Ishikawa (cell line): ENCODE measurements at regions not wholly inside any gene's neighbourhood (a gene's known extent, or its start where the extent isn't known, plus 50 kb on each side); places are given as distances from the start of the nearest gene placed in this dataset.
A peak's percentile ranks its signal among the peaks of the same experiment; 100 is the strongest.

ENCODE experiments used
- CEBPB ChIP-seq: IDR thresholded peaks from 2 replicates; pipeline ENCODE4 v1.6.1; 2012
- CREB1 ChIP-seq: IDR thresholded peaks from 2 replicates; pipeline ENCODE4 v1.6.1; 2012; ENCODE audit warnings: low read depth
- EGR1 ChIP-seq: IDR thresholded peaks from 2 replicates; pipeline ENCODE4 v1.6.1; 2012
- EP300 ChIP-seq: IDR thresholded peaks from 2 replicates; pipeline ENCODE4 v1.6.1; 2012; ENCODE audit warnings: borderline replicate concordance
- FOXM1 ChIP-seq: IDR thresholded peaks from 2 replicates; pipeline ENCODE4 v1.6.1; 2012; ENCODE audit warnings: low read depth, borderline replicate concordance
- NFIC ChIP-seq: IDR thresholded peaks from 2 replicates; pipeline ENCODE4 v1.6.1; 2012
- RAD21 ChIP-seq: IDR thresholded peaks from 2 replicates; pipeline ENCODE4 v1.6.1; 2012; ENCODE audit warnings: low read depth
- TAF1 ChIP-seq: IDR thresholded peaks from 2 replicates; pipeline ENCODE4 v1.6.1; 2012; ENCODE audit warnings: low read depth, mild to moderate bottlenecking
- TCF12 ChIP-seq: IDR thresholded peaks from 2 replicates; pipeline ENCODE4 v1.6.1; 2012; ENCODE audit warnings: low read depth
- TEAD4 ChIP-seq: IDR thresholded peaks from 2 replicates; pipeline ENCODE4 v1.6.1; 2012
- YY1 ChIP-seq: IDR thresholded peaks from 2 replicates; pipeline ENCODE4 v1.6.1; 2012; ENCODE audit warnings: low read depth
- ZBTB7A ChIP-seq: IDR thresholded peaks from 2 replicates; pipeline ENCODE4 v1.6.1; 2012; ENCODE audit warnings: low read depth
- TF ChIP-seq, protein P1 (sequence below): IDR thresholded peaks from 2 replicates; pipeline ENCODE4 v1.6.1; 2012; ENCODE audit warnings: low read depth, mild to moderate bottlenecking
- TF ChIP-seq, protein P2 (sequence below): IDR thresholded peaks from 2 replicates; pipeline ENCODE4 v1.6.1; 2012
- TF ChIP-seq, protein P3 (sequence below): IDR thresholded peaks from 2 replicates; pipeline ENCODE4 v1.6.1; 2012

DNA sequence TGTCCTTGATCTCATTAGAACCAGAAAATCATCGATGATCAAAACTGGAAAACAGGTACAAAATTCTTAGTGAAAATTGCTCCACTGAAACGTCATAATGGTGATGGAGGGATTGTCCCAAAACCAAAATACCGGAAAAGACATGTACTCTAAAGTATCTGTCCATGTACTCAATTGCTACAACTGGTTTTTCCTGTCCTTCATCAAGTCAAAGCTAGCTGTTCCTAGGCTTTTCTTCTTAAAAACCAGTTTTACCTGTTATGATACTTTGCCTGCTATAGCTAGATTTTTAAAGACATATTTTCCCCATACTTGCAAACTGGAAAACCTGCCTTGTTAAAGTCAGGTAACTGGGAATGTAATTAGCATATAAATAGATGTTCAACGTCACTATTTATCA is 50.5 kb upstream of the LRRC1 start:
- TF ChIP-seq EP300 (0 out of 2 replicates have a peak, but pooled peaks have one; percentile 19), NFIC (peak; percentile 53), EGR1 (no peak), FOXM1 (peak; percentile 45)

DNA sequence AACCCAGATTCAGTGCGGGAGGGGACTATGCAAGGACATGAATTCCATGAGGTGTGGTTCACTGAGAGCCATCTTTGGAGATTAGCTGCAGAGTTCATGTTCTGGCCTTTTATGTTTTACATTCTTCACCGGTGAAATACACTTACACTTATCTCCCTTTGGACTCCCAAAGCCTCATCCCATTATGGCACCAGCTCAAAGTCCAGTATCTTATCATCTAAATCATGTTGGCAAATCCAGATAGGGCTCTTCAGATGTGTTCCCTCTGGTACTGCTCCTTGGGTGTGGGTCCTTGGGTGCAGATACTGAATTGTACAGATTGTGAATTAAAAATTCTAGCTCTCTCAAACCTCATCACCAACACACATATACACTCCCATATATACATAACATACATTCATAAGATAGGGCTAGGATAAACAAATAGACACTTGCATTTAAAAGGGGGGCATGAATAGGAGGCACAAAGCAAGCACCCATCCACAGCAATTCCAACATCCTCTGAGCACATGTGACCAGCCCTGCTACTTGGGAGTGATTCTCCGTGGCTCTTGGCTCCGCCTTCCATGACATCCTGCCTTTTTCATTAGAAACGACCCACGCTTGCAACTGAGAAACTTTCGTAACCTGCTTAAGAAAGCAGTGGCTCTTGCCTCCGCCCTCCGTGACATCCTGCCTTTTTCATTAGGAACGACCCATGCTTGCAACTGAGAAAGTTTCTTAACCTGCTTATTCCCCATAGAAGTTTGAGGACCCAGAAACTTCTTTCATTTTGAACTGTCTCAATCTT is 53.6 kb upstream of the LRRC1 start:
- TF ChIP-seq CEBPB (no peak), EP300 (no peak), TAF1 (no peak), ZBTB7A (no peak), FOXM1 (no peak), NFIC (no peak), YY1 (no peak)
- TF ChIP-seq, protein P1, sequence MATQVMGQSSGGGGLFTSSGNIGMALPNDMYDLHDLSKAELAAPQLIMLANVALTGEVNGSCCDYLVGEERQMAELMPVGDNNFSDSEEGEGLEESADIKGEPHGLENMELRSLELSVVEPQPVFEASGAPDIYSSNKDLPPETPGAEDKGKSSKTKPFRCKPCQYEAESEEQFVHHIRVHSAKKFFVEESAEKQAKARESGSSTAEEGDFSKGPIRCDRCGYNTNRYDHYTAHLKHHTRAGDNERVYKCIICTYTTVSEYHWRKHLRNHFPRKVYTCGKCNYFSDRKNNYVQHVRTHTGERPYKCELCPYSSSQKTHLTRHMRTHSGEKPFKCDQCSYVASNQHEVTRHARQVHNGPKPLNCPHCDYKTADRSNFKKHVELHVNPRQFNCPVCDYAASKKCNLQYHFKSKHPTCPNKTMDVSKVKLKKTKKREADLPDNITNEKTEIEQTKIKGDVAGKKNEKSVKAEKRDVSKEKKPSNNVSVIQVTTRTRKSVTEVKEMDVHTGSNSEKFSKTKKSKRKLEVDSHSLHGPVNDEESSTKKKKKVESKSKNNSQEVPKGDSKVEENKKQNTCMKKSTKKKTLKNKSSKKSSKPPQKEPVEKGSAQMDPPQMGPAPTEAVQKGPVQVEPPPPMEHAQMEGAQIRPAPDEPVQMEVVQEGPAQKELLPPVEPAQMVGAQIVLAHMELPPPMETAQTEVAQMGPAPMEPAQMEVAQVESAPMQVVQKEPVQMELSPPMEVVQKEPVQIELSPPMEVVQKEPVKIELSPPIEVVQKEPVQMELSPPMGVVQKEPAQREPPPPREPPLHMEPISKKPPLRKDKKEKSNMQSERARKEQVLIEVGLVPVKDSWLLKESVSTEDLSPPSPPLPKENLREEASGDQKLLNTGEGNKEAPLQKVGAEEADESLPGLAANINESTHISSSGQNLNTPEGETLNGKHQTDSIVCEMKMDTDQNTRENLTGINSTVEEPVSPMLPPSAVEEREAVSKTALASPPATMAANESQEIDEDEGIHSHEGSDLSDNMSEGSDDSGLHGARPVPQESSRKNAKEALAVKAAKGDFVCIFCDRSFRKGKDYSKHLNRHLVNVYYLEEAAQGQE = no peak

DNA sequence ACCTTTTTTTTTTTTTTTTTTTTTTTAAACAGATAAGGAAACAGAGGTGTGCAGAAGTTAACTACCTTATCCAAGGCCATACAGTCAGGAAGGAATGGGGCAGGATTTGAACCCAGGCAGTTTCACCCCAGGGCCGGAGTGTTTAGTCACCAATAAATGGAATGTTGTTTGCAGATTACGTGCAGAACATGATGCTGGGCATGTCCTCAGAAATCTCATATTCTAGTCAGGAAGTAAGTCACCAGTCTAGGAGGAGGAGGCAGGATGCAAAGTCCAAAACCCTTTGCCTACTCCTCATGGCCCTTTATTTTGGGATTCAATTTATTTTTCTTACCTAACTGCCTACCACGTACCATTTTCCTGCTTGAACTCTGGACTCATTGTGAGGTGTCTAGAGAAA is 57.1 kb upstream of the LRRC1 start:
- TF ChIP-seq NFIC (no peak), CREB1 (no peak), RAD21 (no peak), TEAD4 (no peak), EGR1 (no peak), CEBPB (no peak), FOXM1 (no peak), YY1 (no peak), TAF1 (no peak), ZBTB7A (no peak), TCF12 (no peak), EP300 (no peak)
- TF ChIP-seq, protein P1 = no peak
- TF ChIP-seq, protein P2, sequence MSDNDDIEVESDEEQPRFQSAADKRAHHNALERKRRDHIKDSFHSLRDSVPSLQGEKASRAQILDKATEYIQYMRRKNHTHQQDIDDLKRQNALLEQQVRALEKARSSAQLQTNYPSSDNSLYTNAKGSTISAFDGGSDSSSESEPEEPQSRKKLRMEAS = no peak
- TF ChIP-seq, protein P3, sequence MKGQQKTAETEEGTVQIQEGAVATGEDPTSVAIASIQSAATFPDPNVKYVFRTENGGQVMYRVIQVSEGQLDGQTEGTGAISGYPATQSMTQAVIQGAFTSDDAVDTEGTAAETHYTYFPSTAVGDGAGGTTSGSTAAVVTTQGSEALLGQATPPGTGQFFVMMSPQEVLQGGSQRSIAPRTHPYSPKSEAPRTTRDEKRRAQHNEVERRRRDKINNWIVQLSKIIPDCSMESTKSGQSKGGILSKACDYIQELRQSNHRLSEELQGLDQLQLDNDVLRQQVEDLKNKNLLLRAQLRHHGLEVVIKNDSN = no peak

DNA sequence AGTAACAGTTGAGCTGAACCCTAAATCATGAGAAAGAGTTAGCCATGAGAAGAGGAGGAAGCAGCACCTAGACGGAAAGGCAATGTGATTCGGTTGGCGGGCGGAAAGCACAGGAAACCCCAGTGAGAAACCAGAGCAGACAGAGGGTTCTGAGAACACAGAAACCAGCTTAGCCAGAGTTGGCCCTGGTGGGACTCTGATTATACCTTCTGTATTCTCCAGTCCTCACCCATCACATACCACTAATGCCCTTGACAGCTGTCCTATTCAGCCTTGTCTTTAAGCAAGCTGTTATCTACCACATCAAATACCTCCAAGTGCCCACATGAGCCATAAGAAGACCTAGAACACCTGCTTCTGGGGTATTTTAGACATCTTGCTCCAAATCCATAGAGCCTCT is 58.9 kb upstream of the LRRC1 start:
- no peak for TF ChIP-seq CEBPB
- no peak for TF ChIP-seq CREB1
- TF ChIP-seq TAF1 = no peak
- TF ChIP-seq, protein P3 = no peak
- no peak for TF ChIP-seq RAD21
- TF ChIP-seq FOXM1 = no peak
- no peak for TF ChIP-seq TCF12

DNA sequence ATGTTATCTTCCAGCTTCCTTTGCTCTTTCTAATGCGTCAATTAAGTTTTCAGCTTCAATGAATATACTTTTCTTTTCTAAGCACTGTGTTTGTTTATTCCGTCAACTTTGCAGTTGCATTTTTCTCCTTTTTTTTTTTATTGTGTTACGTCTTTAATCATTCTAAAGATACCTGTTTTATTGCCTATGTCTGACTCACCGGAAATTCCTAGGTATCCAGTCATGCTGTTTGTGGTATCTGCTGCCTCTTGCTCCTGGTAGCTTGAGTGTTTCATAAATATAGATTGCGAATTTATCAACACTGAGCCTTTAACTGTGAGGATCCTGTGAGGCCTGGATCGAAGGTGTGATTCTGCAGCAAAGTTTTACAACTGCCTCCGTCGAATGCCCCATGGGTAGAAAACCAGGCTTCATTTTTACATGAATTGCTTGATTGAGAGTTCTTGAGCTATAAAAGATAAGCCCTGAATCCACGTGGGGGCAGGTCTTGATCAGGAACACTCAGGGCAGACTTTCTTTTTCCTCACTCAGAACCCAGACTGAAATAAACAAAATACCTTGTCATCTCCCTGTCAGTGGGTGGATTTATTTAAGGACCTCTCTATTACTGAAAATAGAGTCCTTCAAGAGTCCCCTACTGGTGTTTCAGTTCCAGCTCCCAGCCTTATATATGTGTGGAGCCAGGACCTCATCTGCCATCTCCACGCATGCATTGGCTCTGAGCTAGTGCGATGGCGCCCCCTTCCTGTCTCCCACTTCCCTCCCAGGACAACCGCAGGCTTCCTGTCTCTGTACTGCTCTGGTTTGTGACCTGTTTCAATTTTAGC is 60.1 kb upstream of the LRRC1 start:
- peak; percentile 54 for TF ChIP-seq RAD21
- TF ChIP-seq TCF12 = peak; percentile 59; the same call in 1 of the 2 replicates
- peak; percentile 67; the same call in 1 of the 2 replicates for TF ChIP-seq EP300
- TF ChIP-seq, protein P3 = no peak
- peak; percentile 81 for TF ChIP-seq TEAD4
